ENCODE measurements at regions not wholly inside any gene's neighbourhood (a gene's known extent, or its start where the extent isn't known, plus 50 kb on each side); places are given as distances from the start of the nearest gene placed in this dataset.
"Not testable (repeated sequence)": the region's sequence is repeated elsewhere in the genome, so short reads cannot be mapped to it uniquely, and the experiment has no call there.

GRCh38 chr14:85180876-85181275 is 349.1 kb upstream of the FLRT2 start:
- FAIRE-seq, result no peak
- Histone ChIP-seq H3K27me3 (no peaks in the 10 kb centered on the region), H3K4me3 (no peak overlapping the region), H3K36me3 (no peaks in the 10 kb centered on the region), H3K4me1 (no peaks in the 10 kb centered on the region), H3K9me3 (no peaks in the 10 kb centered on the region), H3K27ac (no peak overlapping the region)
- DNase-seq, result no peak
- intact Hi-C loops (cut with DNase I), result no loop called here
- TF ChIP-seq CTCF (IDR thresholded peaks at IDR 0.05), result no peak
- WGBS, 2 donors, result 84 to 93% methylated on average over 1 of the region's 1 CpG
- no peak for ATAC-seq

DNA sequence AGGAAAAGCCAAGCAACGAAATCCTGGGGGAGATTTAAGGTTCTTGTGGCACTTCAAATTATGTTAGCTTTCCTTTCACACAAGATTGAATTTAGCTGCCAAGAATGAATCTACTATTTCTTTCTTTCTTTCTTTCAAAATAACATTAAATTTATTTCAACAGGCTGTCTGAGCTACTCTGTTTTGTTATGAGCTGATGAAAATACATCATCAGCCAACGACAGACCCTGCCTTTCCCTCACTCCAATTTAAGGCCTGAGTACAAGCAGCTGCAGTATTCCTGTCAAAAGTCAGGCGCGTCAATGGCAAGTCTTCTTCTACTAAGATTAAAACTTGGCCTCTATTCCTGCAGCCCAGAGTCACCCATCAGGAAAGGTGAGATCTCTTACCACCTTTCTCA is 347.7 kb upstream of the FLRT2 start:
- H3K9me3 ChIP-seq, result no peaks in the 10 kb centered on the region
- no peak for TF ChIP-seq CTCF (IDR thresholded peaks at IDR 0.05)
- H3K4me1 ChIP-seq, result no peaks in the 10 kb centered on the region
- intact Hi-C loops (cut with DNase I), result no loop called here
- no peaks in the 10 kb centered on the region for H3K27me3 ChIP-seq
- H3K4me3 ChIP-seq, result no peak overlapping the region
- no peaks in the 10 kb centered on the region for H3K36me3 ChIP-seq
- 84 to 92% methylated on average over 4 of the region's 4 CpGs for WGBS, 2 donors
- no peak overlapping the region for H3K27ac ChIP-seq
- ATAC-seq (no peak), DNase-seq (no peak), FAIRE-seq (no peak)

GRCh38 chr14:85186082-85186481 is 343.9 kb upstream of the FLRT2 start:
- Histone ChIP-seq H3K27me3 (no peaks in the 10 kb centered on the region), H3K4me3 (no peak overlapping the region), H3K36me3 (no peaks in the 10 kb centered on the region), H3K9me3 (no peaks in the 10 kb centered on the region), H3K4me1 (no peaks in the 10 kb centered on the region), H3K27ac (no peak overlapping the region)
- TF ChIP-seq CTCF (IDR thresholded peaks at IDR 0.05), result no peak
- FAIRE-seq (no peak), DNase-seq (no peak), ATAC-seq (no peak)
- intact Hi-C loops (cut with DNase I), result no loop called here
- 86% methylated on average over 8 of the region's 8 CpGs for WGBS, 2 donors

DNA sequence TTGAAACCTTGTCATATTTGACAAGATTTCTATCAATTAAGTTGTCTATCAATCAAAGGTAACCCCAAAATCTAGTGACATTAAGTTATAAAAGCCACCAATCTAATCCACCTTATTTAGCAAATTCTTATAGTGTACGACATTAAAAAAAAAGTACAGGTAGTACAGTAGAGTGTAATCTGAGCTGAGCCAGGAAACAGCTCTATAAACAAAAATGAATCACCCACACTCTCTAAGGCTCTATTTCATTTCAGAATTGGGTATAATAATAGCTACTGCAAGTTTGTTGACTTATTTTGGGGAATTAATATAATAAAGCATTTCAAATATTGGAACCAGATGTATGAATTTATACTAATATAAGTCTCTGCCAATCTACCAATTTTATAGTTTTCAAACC is 342.4 kb upstream of the FLRT2 start:
- WGBS, 2 donors, result 83 to 84% methylated on average over 1 of the region's 1 CpG

GRCh38 chr14:85188836-85189235 is 341.1 kb upstream of the FLRT2 start:
- no peaks in the 10 kb centered on the region for H3K9me3 ChIP-seq
- ATAC-seq (no peak), DNase-seq (no peak), FAIRE-seq (no peak)
- no peaks in the 10 kb centered on the region for H3K4me1 ChIP-seq
- H3K27me3 ChIP-seq, result no peaks in the 10 kb centered on the region
- intact Hi-C loops (cut with DNase I), result no loop called here
- no peak for TF ChIP-seq CTCF (IDR thresholded peaks at IDR 0.05)
- H3K27ac ChIP-seq, result no peak overlapping the region
- no peaks in the 10 kb centered on the region for H3K36me3 ChIP-seq
- WGBS, 2 donors, result 88 to 97% methylated on average over 1 of the region's 1 CpG
- H3K4me3 ChIP-seq, result no peak overlapping the region

More for the DNA sequence above, 342.4 kb upstream of the FLRT2 start:
- no peak for FAIRE-seq
- H3K27me3 ChIP-seq, result no peaks in the 10 kb centered on the region
- intact Hi-C loops (cut with DNase I), result no loop called here
- no peak overlapping the region for H3K4me3 ChIP-seq
- no peaks in the 10 kb centered on the region for H3K4me1 ChIP-seq
- H3K27ac ChIP-seq, result no peak overlapping the region
- no peaks in the 10 kb centered on the region for H3K36me3 ChIP-seq
- H3K9me3 ChIP-seq, result no peaks in the 10 kb centered on the region
- no peak for TF ChIP-seq CTCF (IDR thresholded peaks at IDR 0.05)
- DNase-seq, result no peak
- no peak for ATAC-seq

- H3K4me1 ChIP-seq; intact Hi-C loops (cut with DNase I); DNase-seq; ATAC-seq; H3K9me3 ChIP-seq; H3K36me3 ChIP-seq; H3K27me3 ChIP-seq; FAIRE-seq; H3K4me3 ChIP-seq; H3K27ac ChIP-seq: not testable (repeated sequence)
- 76 to 85% methylated on average over 6 of the region's 6 CpGs for WGBS, 2 donors
These were observed 340.7 kb upstream of the FLRT2 start for GRCh38 chr14:85189253-85189652.
